HepG2 (cell line): ENCODE measurements at regions not wholly inside any gene's neighbourhood (a gene's known extent, or its start where the extent isn't known, plus 50 kb on each side); places are given as distances from the start of the nearest gene placed in this dataset.
A peak's percentile ranks its signal among the peaks of the same experiment; 100 is the strongest.

Experiments
- ARNT ChIP-seq: fragments of 450-650 bp; IDR thresholded peaks from 2 replicates; pipeline ENCODE4 v1.6.1; 2017
- BRD4 ChIP-seq: sonication (generic); formaldehyde crosslinking; IDR thresholded peaks from 2 replicates; pipeline ENCODE4 v1.4.0; 2020; ENCODE audit warnings: missing genetic modification reagents
- FOSL2 ChIP-seq: sonication (generic); formaldehyde crosslinking; IDR thresholded peaks from 2 replicates; pipeline ENCODE4 v1.4.0; 2020; ENCODE audit warnings: missing genetic modification reagents
- FOXA3 ChIP-seq: IDR thresholded peaks from 2 replicates; pipeline ENCODE4 v1.6.1; 2016; ENCODE audit warnings: missing genetic modification reagents, missing compliant biosample characterization
- FOXP1 ChIP-seq, 2 experiments: fragments of 450-650 bp in 1 of 2; IDR thresholded peaks; 2 replicates each; pipeline ENCODE4 v1.6.1; 2017 to 2018; ENCODE audit warnings: antibody characterized with exemption in 1 of 2
- HDAC2 ChIP-seq: sonication (generic); formaldehyde crosslinking; IDR thresholded peaks from 2 replicates; pipeline ENCODE4 v1.4.0; 2020; ENCODE audit warnings: missing genetic modification reagents
- MAFF ChIP-seq: IDR thresholded peaks from 2 replicates; pipeline ENCODE4 v1.6.1; 2011; ENCODE audit warnings: low read depth, low read length, improper control_type of control experiment
- POGZ ChIP-seq: sonication (generic); formaldehyde crosslinking; IDR thresholded peaks from 2 replicates; pipeline ENCODE4 v1.4.0; 2020; ENCODE audit warnings: mild to moderate bottlenecking, missing genetic modification reagents
- REST ChIP-seq, 2 experiments: IDR thresholded peaks; 2 replicates each; pipeline ENCODE4 v1.6.1; 2011 to 2012; ENCODE audit warnings: low read length in 2 of 2, borderline replicate concordance in 1 of 2, low read depth in 1 of 2, mild to moderate bottlenecking in 1 of 2, moderate library complexity in 1 of 2
- RXRA ChIP-seq: sonication (generic); formaldehyde crosslinking; IDR thresholded peaks from 2 replicates; pipeline ENCODE4 v1.5.1; 2020; ENCODE audit warnings: missing genetic modification reagents
- RXRB ChIP-seq: IDR thresholded peaks from 2 replicates; pipeline ENCODE4 v1.6.1; 2016; ENCODE audit warnings: borderline replicate concordance, missing genetic modification reagents, missing compliant biosample characterization
- SRSF1 ChIP-seq: fragments of 200-400 bp; formaldehyde crosslinking; optimal IDR thresholded peaks from 2 replicates; pipeline ENCODE3; 2017; ENCODE audit warnings: mild to moderate bottlenecking, low read depth, low read length, moderate library complexity
- WIZ ChIP-seq: sonication (generic); formaldehyde crosslinking; IDR thresholded peaks from 2 replicates; pipeline ENCODE4 v1.5.1; 2020; ENCODE audit warnings: mild to moderate bottlenecking, missing genetic modification reagents
- ZBTB4 ChIP-seq: sonication (generic); formaldehyde crosslinking; IDR thresholded peaks from 2 replicates; pipeline ENCODE4 v1.4.0; 2020; ENCODE audit warnings: missing genetic modification reagents, mild to moderate bottlenecking, borderline replicate concordance
- ZNF180 ChIP-seq: sonication (generic); formaldehyde crosslinking; IDR thresholded peaks from 2 replicates; pipeline ENCODE4 v1.4.0; 2020; ENCODE audit warnings: low read depth, missing genetic modification reagents, borderline replicate concordance
- ZNF350 ChIP-seq: sonication (generic); formaldehyde crosslinking; IDR thresholded peaks from 2 replicates; pipeline ENCODE4 v1.4.0; 2020; ENCODE audit warnings: mild to moderate bottlenecking, low read depth, missing genetic modification reagents, borderline replicate concordance
- ZNF382 ChIP-seq: sonication (generic); formaldehyde crosslinking; IDR thresholded peaks from 2 replicates; pipeline ENCODE4 v1.5.0; 2020; ENCODE audit warnings: missing genetic modification reagents, mild to moderate bottlenecking, borderline replicate concordance
- ZNF724P ChIP-seq: sonication (generic); formaldehyde crosslinking; IDR thresholded peaks from 2 replicates; pipeline ENCODE4 v1.8.0; 2022; ENCODE audit warnings: missing genetic modification reagents, borderline replicate concordance
- TF ChIP-seq, protein P1 (sequence below): sonication (generic); formaldehyde crosslinking; IDR thresholded peaks from 2 replicates; pipeline ENCODE4 v1.4.0; 2020; ENCODE audit warnings: missing genetic modification reagents

DNA sequence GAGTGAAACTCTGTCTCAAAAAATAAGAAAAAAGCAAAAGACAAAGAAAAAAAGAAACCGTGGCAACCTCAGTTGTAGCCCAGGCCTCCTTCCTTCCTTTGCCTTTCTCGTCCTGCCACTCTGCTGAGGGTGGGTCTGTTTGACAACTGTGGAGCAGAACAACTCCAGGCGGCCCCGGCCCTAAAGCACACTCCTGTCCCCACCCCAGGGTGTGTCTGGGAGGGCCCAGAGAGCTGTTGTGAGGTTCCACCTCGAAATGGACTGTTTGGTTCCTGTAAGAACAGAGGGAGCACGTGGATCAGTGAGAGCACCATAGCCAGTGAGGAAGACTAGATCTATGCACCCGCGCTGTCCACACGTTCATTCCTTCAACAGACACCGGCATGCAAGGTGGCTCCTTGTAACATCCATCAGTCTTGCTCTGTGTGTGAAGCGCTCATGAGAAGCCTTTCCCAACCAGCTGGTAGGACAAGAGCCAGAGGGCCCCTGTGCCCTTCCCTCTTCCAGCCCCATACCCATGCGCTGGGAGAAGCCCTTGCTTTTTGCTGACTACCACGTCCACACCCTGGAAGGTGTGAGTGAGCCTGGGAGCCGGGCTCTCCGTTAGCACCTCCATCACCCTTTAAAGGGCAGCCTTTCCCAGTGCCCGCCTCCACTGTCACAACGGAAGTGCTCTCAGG is 61.6 kb downstream of the SOWAHC start (continued):
- TF ChIP-seq, protein P1, sequence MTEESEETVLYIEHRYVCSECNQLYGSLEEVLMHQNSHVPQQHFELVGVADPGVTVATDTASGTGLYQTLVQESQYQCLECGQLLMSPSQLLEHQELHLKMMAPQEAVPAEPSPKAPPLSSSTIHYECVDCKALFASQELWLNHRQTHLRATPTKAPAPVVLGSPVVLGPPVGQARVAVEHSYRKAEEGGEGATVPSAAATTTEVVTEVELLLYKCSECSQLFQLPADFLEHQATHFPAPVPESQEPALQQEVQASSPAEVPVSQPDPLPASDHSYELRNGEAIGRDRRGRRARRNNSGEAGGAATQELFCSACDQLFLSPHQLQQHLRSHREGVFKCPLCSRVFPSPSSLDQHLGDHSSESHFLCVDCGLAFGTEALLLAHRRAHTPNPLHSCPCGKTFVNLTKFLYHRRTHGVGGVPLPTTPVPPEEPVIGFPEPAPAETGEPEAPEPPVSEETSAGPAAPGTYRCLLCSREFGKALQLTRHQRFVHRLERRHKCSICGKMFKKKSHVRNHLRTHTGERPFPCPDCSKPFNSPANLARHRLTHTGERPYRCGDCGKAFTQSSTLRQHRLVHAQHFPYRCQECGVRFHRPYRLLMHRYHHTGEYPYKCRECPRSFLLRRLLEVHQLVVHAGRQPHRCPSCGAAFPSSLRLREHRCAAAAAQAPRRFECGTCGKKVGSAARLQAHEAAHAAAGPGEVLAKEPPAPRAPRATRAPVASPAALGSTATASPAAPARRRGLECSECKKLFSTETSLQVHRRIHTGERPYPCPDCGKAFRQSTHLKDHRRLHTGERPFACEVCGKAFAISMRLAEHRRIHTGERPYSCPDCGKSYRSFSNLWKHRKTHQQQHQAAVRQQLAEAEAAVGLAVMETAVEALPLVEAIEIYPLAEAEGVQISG: no peak
- TF ChIP-seq SRSF1: no peak
- TF ChIP-seq WIZ: no peak; the same call in 1 of the 2 replicates
- TF ChIP-seq BRD4: no peak
- TF ChIP-seq ZBTB4 (CRISPR knock-in tag): peak; percentile 86; the same call in 1 of the 2 replicates
- no peak for TF ChIP-seq ZNF724P (CRISPR knock-in tag)
- no peak for TF ChIP-seq FOSL2 (CRISPR knock-in tag)
- 0 out of 2 replicates have a peak, but pooled peaks have one; percentile 13 for TF ChIP-seq RXRA
- no peak for TF ChIP-seq ZNF382
- TF ChIP-seq MAFF: no peak
- TF ChIP-seq FOXA3 (CRISPR knock-in tag): no peak
- no peak for TF ChIP-seq ZNF350 (CRISPR knock-in tag)
- no peak for TF ChIP-seq ZNF180 (CRISPR knock-in tag)
- no peak for TF ChIP-seq ARNT
- peak; percentile 18; the same call in 1 of the 2 replicates for TF ChIP-seq POGZ (CRISPR knock-in tag)
- no peak for TF ChIP-seq REST (IDR thresholded peaks at IDR 0.05; ENCODE audit: borderline replicate concordance in 1 of 2, low read depth in 1 of 2, low read length in 2 of 2)
- TF ChIP-seq RXRB (CRISPR knock-in tag): no peak
- TF ChIP-seq FOXP1 (IDR thresholded peaks at IDR 0.05): no peak
- no peak for TF ChIP-seq FOXP1 (CRISPR knock-in tag; IDR thresholded peaks at IDR 0.05)
- peak; percentile 4; the same call in 1 of the 2 replicates for TF ChIP-seq HDAC2
